Endothelial cell (in vitro differentiated cells): ENCODE measurements at regions not wholly inside any gene's neighbourhood (a gene's known extent, or its start where the extent isn't known, plus 50 kb on each side); places are given as distances from the start of the nearest gene placed in this dataset.

Experiments
- DNase-seq: peaks from one replicate; pipeline ENCODE4 v3.0.0; 2021; ENCODE audit warnings: low spot score
- H3K27ac Mint-ChIP-seq: one replicate; pipeline ENCODE4 v1.8.0; 2021; ENCODE audit warnings: mixed read lengths, inconsistent platforms; ENCODE audit not compliant: unreplicated experiment
- H3K27me3 Mint-ChIP-seq: one replicate; pipeline ENCODE4 v1.8.0; 2021; ENCODE audit warnings: mild to moderate bottlenecking, moderate library complexity, mixed read lengths, inconsistent platforms; ENCODE audit not compliant: unreplicated experiment
- H3K36me3 Mint-ChIP-seq: one replicate; pipeline ENCODE4 v1.8.0; 2021; ENCODE audit warnings: mild to moderate bottlenecking, low read depth, mixed read lengths, inconsistent platforms; ENCODE audit not compliant: unreplicated experiment
- H3K4me1 Mint-ChIP-seq: one replicate; pipeline ENCODE4 v1.8.0; 2021; ENCODE audit warnings: mild to moderate bottlenecking, mixed read lengths, inconsistent platforms; ENCODE audit not compliant: unreplicated experiment
- H3K4me3 Mint-ChIP-seq: one replicate; pipeline ENCODE4 v1.8.0; 2021; ENCODE audit warnings: mild to moderate bottlenecking, mixed read lengths, inconsistent platforms; ENCODE audit not compliant: unreplicated experiment
- H3K9me3 Mint-ChIP-seq: one replicate; pipeline ENCODE4 v1.8.0; 2021; ENCODE audit warnings: mixed read lengths, inconsistent platforms; ENCODE audit not compliant: unreplicated experiment
- CTCF ChIP-seq: fragments of 200-600 bp; sonication (generic); IDR thresholded peaks from one replicate; pipeline ENCODE4 v1.5.0; 2021; ENCODE audit warnings: antibody characterized with exemption; ENCODE audit not compliant: unreplicated experiment

GRCh38 chr15:93640411-93640962 lies 551.5 kb upstream of the RGMA start:
- DNase-seq = no peak
- H3K4me1 Mint-ChIP-seq = no peaks in the 10 kb centered on the region
- H3K27ac Mint-ChIP-seq = no peak overlapping the region
- H3K4me3 Mint-ChIP-seq = no peak overlapping the region
- H3K9me3 Mint-ChIP-seq = no peaks in the 10 kb centered on the region
- no peak for TF ChIP-seq CTCF
- no peaks in the 10 kb centered on the region for H3K27me3 Mint-ChIP-seq
- no peaks in the 10 kb centered on the region for H3K36me3 Mint-ChIP-seq

GRCh38 chr15:93631958-93632618 lies 543.1 kb upstream of the RGMA start:
- Mint-ChIP-seq H3K4me3 (no peak overlapping the region), H3K27me3 (no peaks in the 10 kb centered on the region), H3K9me3 (no peaks in the 10 kb centered on the region), H3K4me1 (no peaks in the 10 kb centered on the region), H3K27ac (no peak overlapping the region), H3K36me3 (no peaks in the 10 kb centered on the region)
- TF ChIP-seq CTCF = no peak
- no peak for DNase-seq

GRCh38 chr15:93619597-93619996 lies 530.6 kb upstream of the RGMA start:
- no peak for DNase-seq
- no peak overlapping the region for H3K27ac Mint-ChIP-seq
- H3K4me3 Mint-ChIP-seq = no peak overlapping the region
- H3K9me3 Mint-ChIP-seq = no peaks in the 10 kb centered on the region
- H3K4me1 Mint-ChIP-seq = peaks cover 3% of the 10 kb centered on the region
- no peaks in the 10 kb centered on the region for H3K36me3 Mint-ChIP-seq
- no peak for TF ChIP-seq CTCF
- no peaks in the 10 kb centered on the region for H3K27me3 Mint-ChIP-seq

- no peaks in the 10 kb centered on the region for H3K9me3 Mint-ChIP-seq
- H3K27ac Mint-ChIP-seq = no peak overlapping the region
- peaks cover 5% of the 10 kb centered on the region for H3K4me1 Mint-ChIP-seq
- no peaks in the 10 kb centered on the region for H3K27me3 Mint-ChIP-seq
- H3K4me3 Mint-ChIP-seq = no peak overlapping the region
- peak; percentile 7 for DNase-seq
- no peaks in the 10 kb centered on the region for H3K36me3 Mint-ChIP-seq
- TF ChIP-seq CTCF = no peak
Observed at GRCh38 chr15:93617443-93617842, 528.4 kb upstream of the RGMA start.

- no peaks in the 10 kb centered on the region for H3K36me3 Mint-ChIP-seq
- TF ChIP-seq CTCF = no peak
- H3K4me1 Mint-ChIP-seq = peaks cover 5% of the 10 kb centered on the region
- H3K27me3 Mint-ChIP-seq = no peaks in the 10 kb centered on the region
- no peak overlapping the region for H3K27ac Mint-ChIP-seq
- no peak for DNase-seq
- no peaks in the 10 kb centered on the region for H3K9me3 Mint-ChIP-seq
- H3K4me3 Mint-ChIP-seq = no peak overlapping the region
Observed at GRCh38 chr15:93614386-93615104, 525.5 kb upstream of the RGMA start.
